DOHH2 (cell line): ENCODE measurements at regions not wholly inside any gene's neighbourhood (a gene's known extent, or its start where the extent isn't known, plus 50 kb on each side); places are given as distances from the start of the nearest gene placed in this dataset.
"Not testable (repeated sequence)": the region's sequence is repeated elsewhere in the genome, so short reads cannot be mapped to it uniquely, and the experiment has no call there.

ENCODE experiments used
- H3F3A ChIP-seq: fragments of 200-600 bp; sonication (generic), shearing (Covaris generic); 2 replicates; pipeline ENCODE4 v1.6.0; 2016; ENCODE audit warnings: antibody characterized with exemption, mild to moderate bottlenecking; ENCODE audit not compliant: control insufficient read depth, insufficient read depth
- H3K27ac ChIP-seq: fragments of 200-600 bp; sonication (generic); 2 replicates; pipeline ENCODE4 v1.5.1; 2014; ENCODE audit warnings: low read depth, mild to moderate bottlenecking, low read length, moderate library complexity
- H3K27me3 ChIP-seq: fragments of 200-600 bp; sonication (generic); 2 replicates; pipeline ENCODE4 v1.6.1; 2014; ENCODE audit warnings: mild to moderate bottlenecking, low read length, mixed read lengths; ENCODE audit not compliant: control insufficient read depth
- H3K36me3 ChIP-seq: fragments of 200-600 bp; sonication (generic); 2 replicates; pipeline ENCODE4 v1.6.1; 2014; ENCODE audit warnings: mild to moderate bottlenecking, low read length, moderate library complexity, mixed read lengths; ENCODE audit not compliant: control insufficient read depth
- H3K4me1 ChIP-seq: fragments of 200-600 bp; sonication (generic); 2 replicates; pipeline ENCODE4 v1.6.1; 2014; ENCODE audit warnings: mild to moderate bottlenecking, low read length, mixed read lengths; ENCODE audit not compliant: control insufficient read depth
- H3K4me2 ChIP-seq: fragments of 200-600 bp; sonication (generic); 2 replicates; pipeline ENCODE4 v1.6.0; 2014; ENCODE audit warnings: mild to moderate bottlenecking, low read length, moderate library complexity
- H3K4me3 ChIP-seq: fragments of 200-600 bp; sonication (generic); 2 replicates; pipeline ENCODE4 v1.5.1; 2014; ENCODE audit warnings: mild to moderate bottlenecking, low read length, mixed read lengths
- H3K79me2 ChIP-seq: fragments of 200-600 bp; sonication (generic); 2 replicates; pipeline ENCODE4 v1.6.1; 2014; ENCODE audit warnings: mild to moderate bottlenecking, low read length, mixed read lengths; ENCODE audit not compliant: control insufficient read depth
- H3K9me2 ChIP-seq: fragments of 200-600 bp; sonication (generic); replicated peaks from 2 replicates; pipeline ENCODE4 v1.6.1; 2014; ENCODE audit warnings: mild to moderate bottlenecking, low read length, mixed read lengths; ENCODE audit not compliant: control insufficient read depth
- H3K9me3 ChIP-seq: fragments of 200-600 bp; sonication (generic); 2 replicates; pipeline ENCODE4 v1.6.1; 2014; ENCODE audit warnings: antibody characterized with exemption, low read length, mixed read lengths; ENCODE audit not compliant: control insufficient read depth, insufficient read depth
- H4K20me1 ChIP-seq: fragments of 200-600 bp; sonication (generic); 2 replicates; pipeline ENCODE4 v1.6.0; 2014; ENCODE audit warnings: low read depth, mild to moderate bottlenecking, antibody characterized with exemption, low read length, moderate library complexity; ENCODE audit not compliant: control insufficient read depth, insufficient read depth
- CTCF ChIP-seq: fragments of 200-600 bp; sonication (generic); IDR thresholded peaks from one replicate; pipeline ENCODE4 v1.5.1; 2014; ENCODE audit warnings: antibody characterized with exemption, mild to moderate bottlenecking, low read depth, low read length; ENCODE audit not compliant: poor library complexity, severe bottlenecking
- EZH2phosphoT487 ChIP-seq: fragments of 200-600 bp; sonication (generic); IDR thresholded peaks from 2 replicates; pipeline ENCODE4 v1.6.1; 2017; ENCODE audit warnings: borderline replicate concordance, mild to moderate bottlenecking, antibody characterized with exemption, low read length, moderate library complexity, mixed read lengths

- H4K20me1 ChIP-seq: no peaks in the 10 kb centered on the region
- no peaks in the 10 kb centered on the region; the same call in 1 of the 2 replicates for H3K9me3 ChIP-seq
- H3K36me3 ChIP-seq: no peaks in the 10 kb centered on the region
- no peaks in the 10 kb centered on the region for H3K9me2 ChIP-seq
- H3K4me2 ChIP-seq: no peak overlapping the region
- H3K79me2 ChIP-seq: no peaks in the 10 kb centered on the region
- TF ChIP-seq CTCF: no peak
- no peak for TF ChIP-seq EZH2phosphoT487
- no peaks in the 10 kb centered on the region for H3F3A ChIP-seq
- H3K27ac ChIP-seq: no peak overlapping the region
- H3K4me1 ChIP-seq: no peaks in the 10 kb centered on the region
- no peaks in the 10 kb centered on the region for H3K27me3 ChIP-seq
- H3K4me3 ChIP-seq: no peak overlapping the region
Measured at GRCh38 chr15:87669846-87670245, 586.7 kb downstream of the NTRK3 start.

- H3K4me3 ChIP-seq, H3K4me2 ChIP-seq, H3K4me1 ChIP-seq, H3K79me2 ChIP-seq, H3F3A ChIP-seq, H3K27me3 ChIP-seq, H3K36me3 ChIP-seq, H3K9me2 ChIP-seq, H4K20me1 ChIP-seq, H3K27ac ChIP-seq, H3K9me3 ChIP-seq: not testable (repeated sequence)
Measured at GRCh38 chr15:87668768-87669564, 587.6 kb downstream of the NTRK3 start.

- Histone ChIP-seq H3K4me3 (no peak overlapping the region), H3F3A (no peaks in the 10 kb centered on the region), H3K27ac (no peak overlapping the region), H3K9me3 (no peaks in the 10 kb centered on the region; the same call in 1 of the 2 replicates), H3K36me3 (no peaks in the 10 kb centered on the region), H4K20me1 (no peaks in the 10 kb centered on the region), H3K9me2 (no peaks in the 10 kb centered on the region), H3K79me2 (no peaks in the 10 kb centered on the region), H3K4me2 (no peak overlapping the region), H3K4me1 (no peaks in the 10 kb centered on the region), H3K27me3 (no peaks in the 10 kb centered on the region)
- TF ChIP-seq CTCF (no peak), EZH2phosphoT487 (no peak)
Measured at GRCh38 chr15:87667643-87668042, 588.9 kb downstream of the NTRK3 start.

GRCh38 chr15:87662575-87662974 lies 594.0 kb downstream of the NTRK3 start:
- H3K27me3 ChIP-seq: no peaks in the 10 kb centered on the region
- H3K4me2 ChIP-seq: no peak overlapping the region
- no peaks in the 10 kb centered on the region for H4K20me1 ChIP-seq
- no peaks in the 10 kb centered on the region for H3F3A ChIP-seq
- no peak overlapping the region for H3K27ac ChIP-seq
- H3K9me3 ChIP-seq: no peaks in the 10 kb centered on the region
- no peaks in the 10 kb centered on the region for H3K36me3 ChIP-seq
- H3K9me2 ChIP-seq: no peaks in the 10 kb centered on the region
- TF ChIP-seq EZH2phosphoT487 (no peak), CTCF (no peak)
- no peaks in the 10 kb centered on the region for H3K79me2 ChIP-seq
- H3K4me3 ChIP-seq: no peak overlapping the region
- H3K4me1 ChIP-seq: no peaks in the 10 kb centered on the region
